ENCODE measurements at regions not wholly inside any gene's neighbourhood (a gene's known extent, or its start where the extent isn't known, plus 50 kb on each side); places are given as distances from the start of the nearest gene placed in this dataset.

DNA sequence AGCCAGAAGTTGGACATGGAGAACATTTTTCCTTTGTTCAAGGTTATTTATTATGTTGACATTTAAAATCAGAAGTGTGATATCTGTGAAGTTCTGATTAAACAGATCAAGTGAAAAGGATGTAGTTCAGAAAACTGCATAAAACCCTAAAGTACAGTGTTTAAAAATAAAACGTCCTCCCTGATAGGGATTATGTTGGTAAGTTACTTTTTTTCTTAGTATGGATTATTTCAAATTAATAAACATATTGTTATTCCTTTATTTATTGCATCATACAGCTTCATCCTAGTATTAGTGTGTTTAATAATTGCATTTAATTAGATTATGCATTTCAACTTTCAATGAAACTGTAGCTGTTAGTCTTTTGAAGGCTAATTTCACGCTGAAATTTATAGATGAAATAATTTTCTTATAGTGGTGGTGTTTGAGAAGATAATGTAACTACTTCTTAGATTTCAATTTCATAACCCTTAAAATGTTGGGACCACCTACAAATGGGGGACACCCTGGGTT lies 157.9 kb upstream of the DMRT1 start:
- ATAC-seq = no peak
- POLR2A ChIA-PET (ENCODE audit: unreplicated experiment) = interaction anchor here (0.7 to 1.0 kb wide), 2 partner anchors 10 to 13 kb away, joined by 4 to 10 read pairs; no protein-coding TSS in a partner anchor

DNA sequence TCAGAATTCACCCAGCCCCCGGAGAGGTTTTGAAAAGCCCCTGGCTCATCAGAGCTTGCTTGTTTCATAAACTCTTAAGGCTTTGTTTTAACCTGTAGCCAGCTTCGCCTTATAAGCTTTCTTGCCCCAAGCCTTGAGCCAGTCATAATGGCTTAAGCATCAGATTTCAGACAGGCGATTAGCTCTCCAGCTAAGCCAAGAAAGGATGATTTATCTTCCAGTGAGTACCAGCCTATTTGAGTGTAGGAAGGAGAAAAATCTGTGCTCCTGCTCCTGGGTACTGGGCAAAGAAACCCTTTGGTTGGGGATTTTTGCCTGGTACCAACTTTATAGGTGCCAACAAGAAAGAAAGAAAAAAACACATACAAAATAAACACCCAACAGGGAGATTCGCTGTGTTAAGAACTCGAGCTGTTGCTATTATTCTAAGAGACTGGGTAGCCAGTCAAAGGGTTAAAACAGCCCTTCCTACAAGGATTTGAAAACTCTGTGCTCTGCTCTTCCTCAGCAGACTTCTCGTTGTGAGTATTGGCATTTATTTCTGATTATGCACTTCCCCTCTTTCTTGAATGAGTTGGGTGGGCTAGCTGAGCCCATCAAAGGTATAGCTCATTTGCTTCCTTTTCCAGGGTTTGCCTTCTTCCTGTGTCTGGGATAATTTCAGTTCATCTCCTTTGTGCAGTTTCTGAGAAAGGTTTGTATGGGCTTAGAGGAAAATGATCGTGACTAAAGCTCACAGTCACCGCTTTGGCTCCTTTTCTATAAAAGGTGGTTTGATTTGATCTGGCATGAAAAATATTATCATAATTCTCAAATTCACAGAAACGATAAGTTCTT lies 157.2 kb upstream of the DMRT1 start:
- Histone ChIP-seq H3K27me3 (ENCODE audit: low read length) (no peaks in the 10 kb centered on the region), H3K9me3 (ENCODE audit: low read length) (no peaks in the 10 kb centered on the region), H3K4me3 (ENCODE audit: low read length) (peak overlapping the region; percentile 63), H3K36me3 (ENCODE audit: low read depth, low read length) (no peaks in the 10 kb centered on the region), H4K20me1 (ENCODE audit: low read length) (no peaks in the 10 kb centered on the region), H3F3A (ENCODE audit: low read length, unreplicated experiment) (peaks cover 17% of the 10 kb centered on the region), H3K9ac (ENCODE audit: low read length) (peak overlapping the region; percentile 56), H3K27ac (ENCODE audit: low read length) (peak overlapping the region; percentile 93), H3K4me2 (ENCODE audit: low read length) (peak overlapping the region; percentile 95), H3K4me1 (ENCODE audit: insufficient read depth, low read length) (peaks cover 57% of the 10 kb centered on the region), H3K9me2 (replicated peaks; ENCODE audit: low read length) (no peaks in the 10 kb centered on the region), H2AFZ (ENCODE audit: low read length) (peak overlapping the region; percentile 70), H3K79me2 (ENCODE audit: low read length) (peaks cover 10% of the 10 kb centered on the region; the same call in 1 of the 2 replicates)
- ATAC-seq (peak; percentile 25), DNase-seq (peak; percentile 53)
- TF ChIP-seq CTCF (conservative IDR thresholded peaks at IDR 0.05; ENCODE audit: low read depth, low read length) (no peak), EZH2phosphoT487 (IDR thresholded peaks at IDR 0.05; ENCODE audit: borderline replicate concordance, low read length) (no peak), EZH2 (IDR thresholded peaks at IDR 0.05; ENCODE audit: low read length, unreplicated experiment) (no peak)
- CTCF ChIA-PET = no interaction called here
- TSS peak; percentile 54 for BruUV-seq (replicated peaks)
- POLR2A ChIA-PET (ENCODE audit: unreplicated experiment) = interaction anchor here (0.7 to 1.0 kb wide), 2 partner anchors 9 to 68 kb away, joined by 5 to 10 read pairs; no protein-coding TSS in a partner anchor
- intact Hi-C loops (cut with micrococcal nuclease) = loop anchor here (2.0 to 5.0 kb wide), 2 partner anchors 67 to 69 kb away; no protein-coding TSS in a partner anchor

More for the DNA sequence above, 157.9 kb upstream of the DMRT1 start:
- Histone ChIP-seq H3K4me1 (ENCODE audit: insufficient read depth, low read length) (peaks cover 57% of the 10 kb centered on the region), H3K4me3 (ENCODE audit: low read length) (peak overlapping the region; percentile 63; the same call in 1 of the 2 replicates), H2AFZ (ENCODE audit: low read length) (no peak overlapping the region), H3K4me2 (ENCODE audit: low read length) (peak overlapping the region; percentile 95), H3F3A (ENCODE audit: low read length, unreplicated experiment) (peaks cover 17% of the 10 kb centered on the region), H3K27me3 (ENCODE audit: low read length) (no peaks in the 10 kb centered on the region), H3K79me2 (ENCODE audit: low read length) (peaks cover 10% of the 10 kb centered on the region; the same call in 1 of the 2 replicates), H3K9me2 (replicated peaks; ENCODE audit: low read length) (no peaks in the 10 kb centered on the region), H3K9ac (ENCODE audit: low read length) (peak overlapping the region; percentile 56), H3K9me3 (ENCODE audit: low read length) (no peaks in the 10 kb centered on the region), H3K36me3 (ENCODE audit: low read depth, low read length) (no peaks in the 10 kb centered on the region), H4K20me1 (ENCODE audit: low read length) (no peaks in the 10 kb centered on the region), H3K27ac (ENCODE audit: low read length) (peak overlapping the region; percentile 93)
- no TSS peak for BruUV-seq (replicated peaks)
- CTCF ChIA-PET = no interaction called here
- no peak for DNase-seq
- intact Hi-C loops (cut with micrococcal nuclease) = loop anchor here (2.0 to 5.0 kb wide), 2 partner anchors 66 to 69 kb away; no protein-coding TSS in a partner anchor
- TF ChIP-seq CTCF (conservative IDR thresholded peaks at IDR 0.05; ENCODE audit: low read depth, low read length) (no peak), EZH2phosphoT487 (IDR thresholded peaks at IDR 0.05; ENCODE audit: borderline replicate concordance, low read length) (no peak), EZH2 (IDR thresholded peaks at IDR 0.05; ENCODE audit: low read length, unreplicated experiment) (no peak)
